GM18861 (cell line): ENCODE measurements at regions not wholly inside any gene's neighbourhood (a gene's known extent, or its start where the extent isn't known, plus 50 kb on each side); places are given as distances from the start of the nearest gene placed in this dataset.

Experiments
- ATAC-seq: cut with Tn5 transposase; IDR thresholded peaks from one replicate; pipeline ENCODE4 v1.9.1; 2021; ENCODE audit not compliant: unreplicated experiment

DNA sequence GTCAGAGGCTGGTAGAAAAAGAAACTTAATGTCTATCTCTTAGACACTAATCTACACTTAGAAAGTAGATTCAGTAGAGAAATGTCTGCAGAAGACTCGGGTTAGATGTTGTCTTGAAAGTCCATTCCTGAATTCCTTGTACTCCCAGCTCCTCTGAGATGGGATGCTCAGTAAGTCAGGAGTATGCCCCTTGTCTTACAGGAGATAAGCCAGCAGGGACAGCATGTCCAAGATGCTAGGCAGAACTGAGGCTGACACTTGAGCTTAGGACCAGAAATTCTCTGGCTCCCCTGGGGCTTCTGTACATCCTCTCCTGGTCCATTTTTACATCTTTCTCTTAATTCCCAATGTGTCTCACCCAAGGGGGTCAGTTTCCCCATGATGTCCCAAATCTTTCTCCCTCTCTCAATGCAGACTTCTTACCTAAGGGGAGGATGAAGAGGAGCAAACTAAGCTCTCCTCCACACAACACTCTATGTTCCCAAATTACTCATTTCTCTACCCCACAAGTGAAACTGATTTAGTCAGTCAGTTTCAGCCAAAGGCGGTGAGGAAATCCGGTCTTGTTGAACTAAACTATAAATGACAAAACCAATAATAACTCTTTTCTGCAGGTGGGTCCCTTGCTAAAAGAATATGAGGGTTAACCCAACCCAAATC lies 558.2 kb upstream of the DIPK2B start:
- ATAC-seq = peak; percentile 62

DNA sequence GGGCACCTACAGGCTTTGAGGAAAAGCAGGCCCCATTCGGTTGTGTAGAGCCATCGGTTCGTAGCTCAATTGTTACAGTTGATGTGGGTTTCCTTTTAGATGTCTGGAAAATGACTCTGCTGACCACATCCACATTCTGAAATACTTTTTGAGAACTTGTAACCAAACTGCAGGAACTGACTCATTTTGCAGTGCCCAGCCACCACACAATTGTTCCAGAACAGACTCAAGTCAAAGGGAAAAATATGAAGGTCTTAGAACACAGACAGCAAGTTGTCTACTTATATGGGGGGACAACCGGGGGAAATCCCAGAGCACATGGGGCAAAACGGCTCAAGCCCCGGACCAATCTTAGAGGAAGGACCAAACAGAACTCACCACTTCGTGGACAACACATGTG lies 557.6 kb upstream of the DIPK2B start:
- peak; percentile 27 for ATAC-seq

DNA sequence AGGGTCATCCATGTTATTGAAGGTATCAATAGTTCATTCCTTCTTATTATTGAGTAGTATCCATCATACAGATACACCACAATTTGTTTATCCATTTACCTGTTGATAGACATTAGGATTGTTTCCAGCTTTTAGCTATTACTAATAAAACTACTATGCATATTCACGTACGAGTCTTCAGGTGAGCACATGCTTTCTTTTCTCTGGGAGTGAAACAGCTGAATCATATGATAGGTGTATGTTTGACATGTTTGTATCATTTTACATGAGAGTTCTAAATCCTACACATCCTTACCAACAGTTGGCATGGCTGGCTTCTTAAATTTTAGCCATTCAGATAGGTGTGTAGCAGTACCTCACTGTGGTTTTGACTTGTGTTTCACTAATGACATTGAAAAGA lies 556.6 kb upstream of the DIPK2B start:
- no peak for ATAC-seq

DNA sequence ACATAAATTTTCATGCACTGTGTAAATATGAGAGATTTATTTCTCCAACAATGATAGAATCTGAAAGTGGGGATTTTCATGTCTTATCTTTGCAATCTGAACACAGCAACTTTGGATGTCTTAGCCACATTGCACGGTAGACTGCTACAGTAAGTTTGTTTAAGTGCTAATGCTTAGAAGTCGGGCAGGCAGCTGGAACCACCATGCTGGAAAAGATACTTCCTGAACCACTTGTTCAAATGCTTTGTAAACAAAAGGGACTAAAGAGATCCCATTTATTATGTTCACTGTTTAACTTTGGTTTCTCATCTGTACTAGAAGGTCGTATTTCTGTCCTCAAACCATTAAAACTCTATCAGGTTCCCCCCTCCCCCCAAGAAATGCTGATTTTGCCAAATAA lies 555.9 kb upstream of the DIPK2B start:
- no peak for ATAC-seq

DNA sequence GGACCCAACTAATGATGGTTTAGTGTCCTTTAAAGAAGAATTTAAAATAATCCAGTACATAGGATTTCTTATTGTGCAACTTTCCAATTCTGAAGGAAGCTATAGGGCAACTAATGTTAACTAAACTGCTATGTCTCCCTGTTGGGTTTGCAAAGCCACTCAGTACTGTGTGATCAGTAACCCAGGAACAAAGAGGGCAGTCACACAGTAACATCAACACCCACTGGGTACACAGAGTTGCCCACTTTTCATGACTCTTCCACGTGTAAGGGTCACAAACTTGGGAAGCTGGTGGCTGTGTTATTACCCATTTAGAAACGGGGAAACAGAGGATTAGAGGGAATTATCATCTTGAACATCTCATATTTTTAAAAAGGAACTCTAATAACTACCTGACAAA lies 555.0 kb upstream of the DIPK2B start:
- ATAC-seq = no peak

DNA sequence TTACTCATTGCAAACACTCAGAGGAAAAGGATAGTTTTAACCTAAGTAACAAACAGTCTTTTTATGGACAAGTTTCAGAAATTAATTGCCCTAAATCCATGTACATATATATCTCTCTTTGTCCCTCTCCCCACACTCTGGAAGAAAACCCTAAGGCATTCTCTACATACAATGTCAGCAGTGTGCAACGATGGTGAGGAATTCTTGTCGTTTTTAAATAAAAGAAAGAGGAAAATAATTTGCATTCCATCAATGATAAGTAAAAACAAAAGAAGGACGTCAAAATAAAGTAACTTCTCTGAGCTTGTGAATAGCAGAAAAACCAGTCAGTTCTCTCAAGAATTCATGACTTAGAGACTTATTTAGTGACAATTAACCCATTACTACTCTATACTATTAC lies 550.5 kb upstream of the DIPK2B start:
- no peak for ATAC-seq

DNA sequence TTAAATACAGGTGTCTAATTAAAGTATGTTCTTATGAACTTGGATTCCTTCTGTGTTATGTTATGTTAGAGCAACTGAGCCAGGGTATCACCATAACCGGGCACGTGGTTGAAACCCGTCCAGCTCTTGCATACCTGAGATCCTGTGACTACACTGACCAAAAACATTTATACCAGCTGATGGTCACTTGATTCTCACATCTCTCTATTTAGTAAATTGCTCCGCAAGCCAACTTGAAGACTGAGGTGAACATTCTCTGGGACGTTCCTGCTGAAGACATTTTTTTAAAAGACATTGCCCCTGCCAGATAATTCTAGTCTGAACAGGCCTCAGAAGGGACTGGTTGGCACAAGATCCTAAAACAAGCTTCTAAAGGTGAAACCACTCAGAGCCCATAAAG lies 550.0 kb upstream of the DIPK2B start:
- ATAC-seq = no peak

DNA sequence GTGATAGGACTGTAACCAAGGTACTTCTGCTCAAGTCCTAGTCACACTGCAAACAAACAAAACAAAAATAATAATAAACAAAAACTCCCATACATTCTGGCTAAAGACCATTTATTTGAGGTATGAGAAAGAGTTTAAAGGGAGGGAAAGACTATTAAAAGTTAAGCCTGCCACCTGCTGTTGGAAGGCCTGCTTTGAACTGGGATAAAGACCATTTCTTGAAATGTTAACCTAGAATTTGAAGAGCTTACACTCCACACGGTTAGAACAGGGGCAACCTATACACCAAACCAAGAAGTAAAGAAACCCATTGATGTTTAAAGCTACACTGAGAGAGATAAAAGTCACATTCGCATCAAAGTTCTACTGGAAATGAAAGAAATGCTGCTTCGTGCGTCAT lies 548.7 kb upstream of the DIPK2B start:
- no peak for ATAC-seq

DNA sequence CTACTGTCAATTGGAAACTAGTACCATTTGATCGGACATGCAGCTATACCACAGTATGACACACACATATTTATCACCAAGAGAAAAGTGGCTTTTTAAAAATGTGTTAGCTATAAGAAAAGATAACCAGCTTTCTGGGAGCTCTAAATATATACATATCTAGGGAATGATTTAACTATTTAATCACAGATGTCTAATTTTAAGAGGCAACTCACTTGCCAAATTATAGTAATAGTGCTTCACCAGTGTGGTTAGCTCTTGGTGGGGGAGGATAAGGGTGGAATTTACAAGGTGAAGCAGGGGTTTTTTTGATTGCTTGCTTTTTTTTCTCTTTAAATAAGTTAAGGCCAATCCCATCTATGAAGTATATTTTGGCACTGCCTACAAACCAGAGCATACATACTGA lies 547.7 kb upstream of the DIPK2B start:
- ATAC-seq = no peak

DNA sequence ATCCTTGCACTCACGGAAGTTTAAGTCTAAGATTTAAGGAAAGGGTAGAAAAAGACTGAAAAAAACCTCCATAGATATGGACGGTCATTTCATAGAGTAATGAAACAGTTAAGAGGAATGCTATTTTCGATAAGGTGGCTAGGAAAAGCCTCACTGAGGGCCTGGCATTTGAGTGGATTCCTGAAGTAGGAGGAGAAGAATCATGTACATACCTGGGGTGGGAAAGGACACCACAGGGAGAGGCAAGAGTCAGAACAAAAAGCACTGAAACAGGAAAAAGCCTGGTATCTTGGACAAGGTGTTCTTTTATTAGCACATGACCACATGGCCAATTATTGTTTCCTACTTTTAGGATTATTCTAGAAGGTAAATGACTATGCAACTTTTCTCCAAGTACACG lies 547.2 kb upstream of the DIPK2B start:
- no peak for ATAC-seq

DNA sequence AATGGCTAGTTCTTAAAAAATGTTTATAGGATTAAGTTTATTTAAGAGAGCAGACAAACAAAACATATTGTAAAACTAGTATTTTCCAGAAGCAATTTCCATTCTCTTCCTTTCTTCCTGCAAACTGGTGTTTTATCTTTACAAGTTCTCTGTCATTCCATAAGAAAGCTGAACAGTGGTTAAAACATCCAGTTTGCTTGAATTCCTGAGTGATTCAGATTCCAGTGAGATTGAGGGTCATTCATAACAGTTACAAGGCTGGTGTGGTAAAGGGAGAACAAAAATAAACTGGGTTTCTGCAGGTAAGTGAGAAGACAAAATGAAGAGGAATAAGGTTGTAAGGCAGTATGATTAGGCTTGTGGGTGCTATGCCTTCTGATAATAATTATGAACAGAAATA lies 544.8 kb upstream of the DIPK2B start:
- no peak for ATAC-seq

DNA sequence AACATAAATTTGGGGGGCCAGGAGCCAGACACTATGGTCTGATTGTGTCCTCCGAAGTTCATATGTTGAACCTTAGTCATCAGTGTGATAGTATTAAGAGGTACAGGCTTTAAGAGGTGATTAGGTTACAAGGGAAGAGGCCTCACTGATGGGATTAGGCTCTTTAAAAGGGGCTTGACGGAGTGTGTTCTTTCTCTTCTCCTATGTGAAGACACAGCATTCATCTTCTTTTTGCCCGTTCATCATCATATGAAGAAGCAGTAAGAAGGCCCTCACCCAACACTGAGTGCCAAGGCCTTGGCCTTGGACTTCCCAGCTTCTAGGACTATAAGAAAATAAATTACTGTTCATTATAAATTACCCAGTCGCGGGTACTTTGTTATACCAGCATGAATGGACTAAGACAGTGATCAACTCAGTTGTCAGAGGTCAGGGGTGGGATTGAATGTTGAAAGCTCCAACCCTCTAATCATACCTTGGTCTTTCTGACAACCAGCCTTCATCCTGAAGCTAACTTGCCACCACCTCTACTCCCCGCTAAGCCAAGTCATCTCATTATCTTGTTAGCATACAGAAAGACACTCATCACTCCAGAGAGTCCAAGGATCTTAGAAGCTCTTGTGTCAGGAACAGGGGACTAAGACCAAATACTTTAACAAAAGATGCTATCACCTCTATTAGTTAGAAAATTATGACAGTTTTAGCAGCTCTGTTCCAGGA lies 543.4 kb upstream of the DIPK2B start:
- ATAC-seq = no peak

DNA sequence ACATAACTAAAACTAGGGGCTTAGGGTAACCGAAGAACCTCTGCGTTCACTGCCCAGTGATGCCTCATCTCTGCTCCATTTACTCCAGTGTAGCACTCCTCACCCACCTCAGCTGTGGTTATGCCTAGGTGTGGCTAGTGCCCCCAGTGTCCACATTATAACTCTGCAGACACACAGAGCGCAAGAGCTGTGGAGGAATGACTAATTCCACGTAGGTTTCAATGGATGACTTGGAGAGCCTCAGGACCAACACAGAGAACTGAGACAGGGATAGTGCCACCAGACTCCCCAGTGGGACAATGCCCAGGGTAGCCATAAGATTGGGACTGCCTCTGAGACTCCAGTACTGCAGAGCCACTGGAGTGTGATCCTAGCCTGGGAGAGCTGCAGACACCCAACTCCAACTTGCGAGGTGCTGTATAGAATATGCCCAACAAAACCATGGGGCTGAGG lies 542.4 kb upstream of the DIPK2B start:
- ATAC-seq = no peak

DNA sequence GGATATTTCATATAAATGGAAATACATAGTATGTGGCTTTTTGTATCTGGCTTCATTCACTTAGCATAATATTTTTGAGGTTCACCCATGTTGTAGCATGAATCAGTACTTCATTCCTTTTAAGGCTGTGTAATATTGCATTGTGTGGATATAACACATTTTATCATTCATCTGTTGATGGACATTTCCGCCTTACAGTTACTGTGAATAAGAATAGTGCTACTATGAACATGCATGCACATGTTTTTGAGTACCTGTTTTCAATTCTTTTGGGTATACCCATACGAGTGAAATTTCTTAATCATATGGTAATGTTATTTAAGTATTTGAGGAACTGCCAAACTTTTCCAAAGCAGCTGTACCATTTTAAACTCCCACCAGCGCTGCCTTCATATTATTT lies 539.6 kb upstream of the DIPK2B start:
- no peak for ATAC-seq

DNA sequence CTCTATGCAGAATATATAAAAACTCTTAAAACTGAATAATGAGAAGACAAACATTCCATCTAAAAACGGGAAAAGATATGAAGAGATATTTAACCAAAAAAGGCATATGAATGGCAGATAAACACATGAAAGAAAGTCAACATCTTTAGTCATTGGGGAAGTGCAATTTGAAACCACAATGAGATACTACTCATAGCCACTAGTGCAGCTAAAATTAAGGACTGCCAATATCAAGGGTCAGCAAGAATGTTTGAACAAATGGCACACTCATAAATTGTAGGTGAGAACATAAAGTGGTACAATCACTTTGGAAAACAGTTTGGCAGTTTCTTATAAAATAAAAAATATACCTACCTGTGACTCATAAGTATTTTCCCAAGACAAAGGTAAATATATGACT lies 534.9 kb upstream of the DIPK2B start:
- ATAC-seq = no peak

DNA sequence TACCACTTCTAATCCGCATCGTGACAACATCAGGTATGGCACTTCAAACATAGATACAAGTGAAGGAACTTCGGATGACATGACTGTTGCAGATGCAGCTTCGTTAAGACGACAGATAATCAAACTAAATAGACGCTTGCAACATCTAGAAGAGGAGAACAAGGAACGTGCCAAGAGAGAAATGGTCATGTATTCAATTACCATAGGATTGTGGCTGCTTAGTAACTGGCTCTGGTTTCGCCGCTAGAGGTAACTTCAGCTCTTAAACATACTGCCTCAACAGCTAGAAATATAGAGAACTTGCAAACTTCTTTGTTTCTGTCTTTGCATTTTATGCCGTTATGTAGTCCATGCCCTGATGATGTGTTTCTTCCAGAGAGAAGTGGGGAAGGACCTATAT lies 530.8 kb upstream of the DIPK2B start:
- no peak for ATAC-seq

DNA sequence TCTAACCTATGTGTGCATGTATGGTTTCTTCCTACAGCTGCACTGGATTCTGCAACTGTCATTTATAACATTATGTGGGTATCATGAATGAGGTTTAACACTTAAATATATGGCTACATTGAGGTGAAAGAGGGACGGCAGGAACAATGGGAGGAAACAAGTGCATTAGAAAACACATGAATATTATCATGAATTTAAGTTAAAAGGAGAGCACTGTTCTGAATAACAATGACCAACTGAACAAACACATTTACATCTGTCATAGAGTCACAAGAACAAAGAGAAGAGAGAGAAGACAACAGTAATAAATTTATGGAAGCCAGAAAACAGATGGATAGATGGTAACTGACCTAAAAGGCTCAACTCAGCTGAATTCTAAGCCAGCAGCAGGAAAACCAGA lies 527.1 kb upstream of the DIPK2B start:
- no peak for ATAC-seq

DNA sequence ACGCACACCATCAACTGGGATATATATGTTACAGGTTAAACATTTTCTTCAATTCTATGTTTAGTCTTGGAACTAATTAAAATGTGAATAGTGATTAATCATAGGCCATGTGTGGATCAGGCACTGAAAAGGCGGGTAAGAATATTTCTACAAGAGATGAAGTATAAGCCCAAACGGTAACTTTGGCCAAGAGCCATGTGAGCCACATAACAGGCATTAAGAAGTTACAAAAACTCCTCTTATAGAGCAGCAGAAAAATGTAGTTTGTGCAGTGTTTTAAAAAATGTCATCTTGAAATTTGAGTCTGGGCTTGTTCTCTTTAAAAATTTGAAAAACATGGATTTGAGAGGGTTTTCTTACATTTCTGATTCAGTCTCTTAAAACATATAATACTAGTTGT lies 521.8 kb upstream of the DIPK2B start:
- ATAC-seq = no peak

DNA sequence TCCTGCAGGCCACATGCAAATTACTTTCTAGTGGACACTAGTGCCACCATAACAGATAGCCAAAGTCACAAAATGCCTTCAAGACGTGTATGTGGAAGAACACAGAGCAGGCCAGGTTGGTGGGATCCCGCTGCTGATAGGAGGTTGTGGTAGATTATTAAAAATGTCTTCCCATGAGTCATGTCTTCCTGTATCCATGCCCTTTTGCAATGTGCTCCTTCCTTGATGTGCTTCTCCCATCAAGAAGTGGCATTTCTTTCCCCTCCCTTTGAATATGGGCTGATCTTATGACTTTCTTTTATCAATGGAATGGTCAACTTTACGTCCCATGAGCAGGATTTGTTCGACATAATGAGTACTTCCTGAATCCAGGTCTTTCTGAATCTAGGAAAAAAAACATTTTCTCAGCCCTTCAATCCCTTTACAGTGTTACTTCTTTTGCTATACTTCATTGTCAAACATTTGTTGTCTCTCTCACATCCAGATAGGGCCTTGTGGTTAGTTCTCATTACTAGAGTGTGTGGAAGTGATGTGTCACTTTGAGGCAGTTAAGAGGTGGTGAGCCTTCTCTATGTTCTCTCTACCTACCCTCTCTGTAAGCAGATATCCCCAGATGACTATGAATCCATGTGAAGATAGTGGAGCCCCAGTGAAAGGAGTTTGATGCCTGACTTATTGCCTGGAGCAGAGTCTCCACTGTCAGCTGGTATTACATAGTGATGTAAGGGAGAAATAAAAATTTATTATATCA lies 519.2 kb upstream of the DIPK2B start:
- no peak for ATAC-seq

DNA sequence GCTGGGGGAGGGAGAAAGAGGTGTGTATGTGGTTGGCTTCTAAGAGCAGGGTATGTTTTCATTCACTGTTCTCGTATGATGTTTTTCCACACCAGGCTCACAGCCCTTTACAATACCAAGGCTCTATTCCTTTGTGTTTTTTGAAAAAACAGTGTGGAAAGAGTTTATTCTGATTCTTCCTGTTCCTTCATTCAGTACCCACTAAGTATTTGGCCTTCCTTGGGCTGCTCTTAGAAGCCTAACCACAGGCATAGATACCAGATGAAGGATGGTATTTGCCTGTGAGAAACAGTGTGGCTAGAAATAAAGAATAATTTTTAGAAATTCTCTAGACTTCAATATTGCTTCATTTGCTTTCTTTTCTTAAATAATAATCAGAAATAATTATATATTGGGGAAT lies 518.0 kb upstream of the DIPK2B start:
- no peak for ATAC-seq

DNA sequence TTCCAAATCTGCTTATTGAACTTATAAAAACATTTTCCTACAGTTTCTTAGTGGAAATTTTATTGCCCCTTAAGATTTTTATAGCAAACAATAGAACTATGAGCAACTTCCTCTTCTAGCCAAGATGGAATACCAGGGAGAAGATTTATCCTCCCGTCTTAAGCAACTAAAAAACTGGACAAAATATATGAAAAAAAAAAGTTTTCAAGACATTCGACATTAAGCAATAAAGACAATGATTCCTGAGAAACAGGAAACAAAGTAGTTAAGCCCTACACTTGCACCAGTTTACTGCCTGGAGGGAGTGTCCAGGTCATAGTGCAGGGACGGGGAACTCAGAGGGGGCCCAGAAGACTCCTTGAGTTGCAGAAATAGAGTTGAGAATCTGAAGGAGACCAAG lies 516.1 kb upstream of the DIPK2B start:
- no peak for ATAC-seq

DNA sequence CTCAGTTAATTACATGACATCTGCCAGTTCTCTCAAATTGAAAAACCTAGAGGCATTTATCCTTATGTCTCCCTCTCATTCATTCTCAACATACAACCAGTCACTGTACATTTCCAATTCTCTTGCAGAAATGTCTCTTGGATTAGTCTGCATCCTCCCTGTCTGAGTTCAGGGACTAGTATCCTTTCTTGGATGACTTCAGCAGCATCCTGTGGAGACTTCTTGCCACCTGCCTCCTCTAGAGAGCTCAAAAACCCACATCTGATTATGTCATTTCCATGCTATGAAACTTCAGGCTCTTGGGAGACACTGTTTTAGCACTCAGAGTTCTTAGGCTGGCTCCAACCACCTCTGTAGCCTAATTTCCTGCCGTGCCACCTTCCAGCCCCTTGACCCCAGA lies 515.1 kb upstream of the DIPK2B start:
- ATAC-seq = no peak
